ENCODE measurements at regions not wholly inside any gene's neighbourhood (a gene's known extent, or its start where the extent isn't known, plus 50 kb on each side); places are given as distances from the start of the nearest gene placed in this dataset.
A peak's percentile ranks its signal among the peaks of the same experiment; 100 is the strongest.

DNA sequence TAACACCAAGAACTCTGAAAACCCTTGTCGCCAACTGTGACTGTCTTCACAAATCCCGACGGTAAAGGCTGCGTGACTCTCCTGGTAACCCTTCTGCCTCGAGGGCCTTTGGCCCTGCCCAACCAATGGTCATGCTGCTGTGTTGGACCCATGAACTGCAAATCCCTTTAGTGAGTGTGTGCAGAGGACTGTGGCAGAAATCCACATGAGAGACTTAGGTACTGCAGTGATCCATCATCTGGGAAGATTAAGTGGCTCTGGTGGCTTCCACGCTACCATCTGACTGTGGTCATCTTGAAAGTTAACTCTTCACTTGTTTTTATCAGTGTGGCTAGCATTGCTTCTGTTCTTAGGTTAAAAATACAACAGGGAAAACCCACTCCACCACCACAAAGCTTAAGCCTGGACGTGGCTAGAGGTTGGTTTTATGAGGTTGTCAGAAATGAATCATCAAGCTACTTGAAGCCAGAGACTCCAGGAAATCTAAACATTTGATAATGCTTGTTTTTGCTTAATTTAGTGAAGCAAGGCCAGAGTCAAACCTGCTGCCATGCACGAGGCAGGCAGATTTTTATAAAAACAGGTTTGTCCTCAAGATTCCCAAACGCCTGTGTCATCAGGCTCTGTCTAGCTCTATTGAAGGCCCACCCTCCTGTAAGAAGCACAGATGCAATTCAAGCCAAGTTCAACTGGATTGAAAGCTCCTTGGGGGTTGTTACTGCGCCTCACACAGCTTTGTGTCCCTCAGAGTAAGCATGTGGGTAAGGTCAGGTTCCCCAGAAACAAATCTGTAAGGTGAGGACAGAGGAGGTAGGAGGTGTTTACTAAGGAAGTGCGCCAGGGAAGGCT is 52.7 kb upstream of the ERCC6L2 start:
- DNase-seq (ENCODE audit: low spot score), result peak; percentile 65

DNA sequence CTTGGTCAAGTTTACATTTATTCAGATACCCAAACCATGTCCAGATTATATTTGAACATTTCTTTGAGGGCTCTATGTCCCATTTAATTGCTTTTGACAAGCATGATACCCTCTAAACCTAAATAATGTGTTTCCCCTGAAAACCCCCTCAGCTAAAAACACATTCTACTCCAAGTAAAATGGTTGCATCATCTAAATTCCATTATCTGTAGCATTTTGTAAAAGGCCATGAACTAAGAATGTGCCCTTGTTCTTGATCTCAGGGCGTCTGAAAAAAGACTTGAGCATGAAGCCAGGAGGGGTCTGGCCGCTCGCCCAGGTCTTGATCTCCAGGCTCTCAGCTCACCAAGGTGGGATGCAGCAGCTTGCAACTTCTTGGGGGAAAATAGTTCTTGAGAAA is 53.5 kb upstream of the ERCC6L2 start:
- no peak for DNase-seq (ENCODE audit: low spot score)

DNA sequence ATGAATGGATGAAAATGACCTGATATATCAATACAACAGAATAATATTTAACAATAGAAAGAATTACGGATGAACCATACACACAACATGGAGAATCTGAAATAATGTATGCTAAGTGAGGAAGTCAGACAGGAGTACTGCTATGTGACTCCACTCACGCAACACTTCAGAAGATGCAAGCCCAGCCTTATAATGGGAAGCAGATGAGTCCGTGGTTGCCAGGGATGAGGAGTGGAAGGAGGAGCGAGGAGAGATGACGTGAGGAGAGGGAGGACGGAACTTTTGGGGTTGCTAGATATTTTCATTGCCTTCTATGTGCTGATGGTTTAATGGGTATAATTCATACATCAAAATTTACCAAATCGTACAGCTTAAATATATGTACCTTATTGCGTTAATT is 55.4 kb upstream of the ERCC6L2 start:
- DNase-seq (ENCODE audit: low spot score), result peak; percentile 72

- DNase-seq (ENCODE audit: low spot score), result no peak
Observed at GRCh38 chr9:95819636-95820035, 55.9 kb upstream of the ERCC6L2 start.

- DNase-seq (ENCODE audit: low spot score), result no peak
Observed at GRCh38 chr9:95817205-95817604, 58.3 kb upstream of the ERCC6L2 start.

DNA sequence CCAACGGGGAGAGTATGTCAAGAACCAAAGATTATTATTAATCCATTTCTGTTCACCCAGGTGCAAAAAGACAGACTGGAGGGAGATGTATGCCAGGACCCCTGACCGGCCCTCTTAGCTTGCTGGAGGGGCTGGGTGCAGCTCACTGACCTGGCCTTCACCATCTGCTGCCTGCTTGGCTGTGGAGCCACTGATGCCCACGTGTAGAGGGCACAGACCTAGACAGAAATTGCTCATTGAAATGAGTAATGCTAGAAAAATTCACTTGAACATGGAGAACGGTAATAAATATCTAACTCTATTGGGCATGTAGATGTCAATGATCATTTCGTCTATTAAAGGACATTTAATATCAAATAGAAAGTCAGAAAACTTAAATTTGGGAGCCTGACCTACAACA is 58.8 kb upstream of the ERCC6L2 start:
- DNase-seq (ENCODE audit: low spot score), result no peak

DNA sequence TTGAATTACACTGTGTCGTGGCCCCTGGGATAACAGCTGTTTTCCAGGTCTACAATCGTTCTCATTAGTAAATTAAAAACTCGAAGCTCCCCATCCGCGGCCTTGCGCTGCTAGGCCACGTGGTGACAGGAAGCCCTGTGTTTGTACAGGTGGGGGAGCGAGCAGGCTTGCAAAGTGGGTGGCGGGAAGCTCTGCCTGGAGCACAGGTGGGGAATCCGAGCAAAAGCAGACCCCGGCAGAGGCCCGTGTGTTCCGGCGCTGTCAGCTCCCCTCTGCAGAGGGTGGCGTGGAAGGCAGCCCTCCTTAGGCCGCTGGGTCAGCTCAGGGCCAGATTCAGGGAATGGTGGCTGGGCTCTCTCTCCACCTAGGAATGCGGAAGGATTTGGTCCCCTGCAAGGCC is 59.5 kb upstream of the ERCC6L2 start:
- no peak for DNase-seq (ENCODE audit: low spot score)

GRCh38 chr9:95815133-95815532 is 60.4 kb upstream of the ERCC6L2 start:
- DNase-seq (ENCODE audit: low spot score), result no peak

DNA sequence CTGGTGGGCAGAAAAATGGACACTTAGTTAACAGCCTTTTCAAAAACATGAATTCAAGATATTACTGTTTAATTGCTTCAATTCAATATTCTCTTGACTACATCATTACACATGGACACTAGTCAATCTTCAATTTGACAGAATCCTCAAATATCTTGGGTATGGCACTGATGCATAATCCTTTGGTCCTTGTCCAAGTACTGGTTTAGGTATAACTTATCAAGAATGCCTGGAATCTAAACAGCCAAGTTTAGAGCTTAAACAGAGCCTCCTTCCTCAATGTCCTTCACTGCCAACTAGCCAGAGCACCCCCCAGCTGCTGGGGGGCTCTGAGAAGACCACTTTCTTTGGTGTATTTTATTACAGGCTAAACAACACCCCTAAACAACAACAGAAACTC is 61.6 kb upstream of the ERCC6L2 start:
- DNase-seq (ENCODE audit: low spot score), result no peak

GRCh38 chr9:95810814-95811213 is 64.7 kb upstream of the ERCC6L2 start:
- DNase-seq (ENCODE audit: low spot score), result no peak

- no peak for DNase-seq (ENCODE audit: low spot score)
Observed at GRCh38 chr9:95810133-95810532, 65.4 kb upstream of the ERCC6L2 start.

- DNase-seq (ENCODE audit: low spot score), result no peak
Observed at GRCh38 chr9:95809686-95810085, 65.8 kb upstream of the ERCC6L2 start.

GRCh38 chr9:95808011-95808410 is 67.5 kb upstream of the ERCC6L2 start:
- DNase-seq (ENCODE audit: low spot score), result peak; percentile 21

- no peak for DNase-seq (ENCODE audit: low spot score)
Observed at GRCh38 chr9:95807326-95807947, 68.1 kb upstream of the ERCC6L2 start.

GRCh38 chr9:95803197-95803596 is 72.3 kb upstream of the ERCC6L2 start:
- no peak for DNase-seq (ENCODE audit: low spot score)

DNA sequence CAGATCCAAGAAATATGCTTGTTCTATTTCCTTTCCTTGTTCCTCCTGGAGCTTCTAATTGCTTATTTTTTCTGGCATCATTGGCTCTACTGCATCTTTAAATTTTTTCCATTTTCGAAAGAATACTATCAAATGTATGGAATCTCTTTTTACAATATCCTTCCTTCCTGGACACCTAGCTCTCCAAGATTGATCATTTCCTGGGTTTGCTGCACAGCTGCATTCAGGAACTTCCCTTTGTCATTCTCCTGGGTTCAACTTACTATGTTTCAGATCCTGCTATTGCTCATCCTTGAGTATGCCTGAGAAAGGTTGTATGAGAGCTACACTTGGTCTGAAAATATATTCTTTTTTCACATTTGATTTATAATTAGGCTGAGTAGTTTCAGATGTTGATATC is 73.7 kb upstream of the ERCC6L2 start:
- DNase-seq (ENCODE audit: low spot score), result no peak

- DNase-seq (ENCODE audit: low spot score), result no peak
Observed at GRCh38 chr9:95796029-95796428, 79.5 kb upstream of the ERCC6L2 start.

DNA sequence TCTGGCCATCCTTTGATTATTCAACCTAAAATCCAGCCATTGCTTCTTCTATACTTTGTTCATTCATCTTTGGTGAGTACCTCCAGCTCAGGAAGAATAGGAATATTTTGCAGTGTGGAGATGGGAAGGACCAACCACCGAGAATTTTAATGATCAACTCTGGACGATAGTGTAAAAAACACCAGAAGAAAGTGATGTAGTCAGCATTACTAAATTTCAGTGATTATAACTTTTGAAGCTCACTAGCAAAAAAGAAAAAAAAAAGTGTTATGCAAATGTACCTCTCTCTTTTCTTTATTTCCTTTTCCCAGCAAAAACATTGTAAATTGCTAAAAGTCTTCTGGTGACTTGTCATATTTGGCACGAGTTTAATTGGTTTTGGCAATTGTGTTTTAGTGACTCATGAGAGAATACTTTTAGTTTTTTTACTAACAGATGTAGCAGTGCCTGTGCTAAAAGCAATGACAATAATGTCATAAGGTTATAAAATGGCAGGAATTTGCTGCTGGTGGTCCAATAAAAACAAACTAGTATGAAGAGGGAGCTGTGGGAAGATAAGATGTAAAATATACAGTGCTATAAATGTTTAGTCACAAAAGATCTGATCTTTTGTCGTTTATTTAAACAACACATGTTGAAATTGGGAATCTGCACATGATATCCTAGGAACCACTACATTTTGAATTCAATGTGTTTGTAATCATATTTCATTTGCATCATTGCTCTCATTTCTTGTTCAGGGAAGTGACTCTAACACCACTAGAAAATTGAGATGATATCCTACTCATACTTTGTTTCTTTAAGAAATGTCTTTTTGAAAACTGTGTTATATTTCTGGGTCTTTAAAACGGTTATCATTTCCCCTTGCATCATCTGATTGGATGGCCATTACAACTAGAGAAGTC is 81.3 kb upstream of the ERCC6L2 start:
- DNase-seq (ENCODE audit: low spot score), result peak; percentile 76

- no peak for DNase-seq (ENCODE audit: low spot score)
Observed at GRCh38 chr9:95791695-95792094, 83.8 kb upstream of the ERCC6L2 start.

DNA sequence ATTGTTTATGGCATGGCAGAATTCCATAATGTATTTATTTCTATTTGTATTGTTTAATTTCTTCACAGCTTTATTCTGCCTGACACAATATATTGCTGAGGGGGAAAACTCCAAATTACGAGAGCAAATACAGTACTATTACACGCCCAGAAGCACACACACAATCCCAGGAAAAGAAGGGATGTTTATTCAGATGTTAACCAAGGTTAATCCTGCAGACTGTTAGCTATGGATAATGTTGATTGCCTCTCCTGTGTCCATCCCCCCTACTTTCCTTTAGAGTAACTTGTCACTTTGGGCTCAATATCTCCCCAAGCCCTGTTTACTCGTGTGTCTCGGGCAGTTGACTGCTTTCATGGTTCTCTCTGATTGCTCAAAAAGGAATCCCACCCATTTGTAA is 84.2 kb upstream of the ERCC6L2 start:
- no peak for DNase-seq (ENCODE audit: low spot score)

DNA sequence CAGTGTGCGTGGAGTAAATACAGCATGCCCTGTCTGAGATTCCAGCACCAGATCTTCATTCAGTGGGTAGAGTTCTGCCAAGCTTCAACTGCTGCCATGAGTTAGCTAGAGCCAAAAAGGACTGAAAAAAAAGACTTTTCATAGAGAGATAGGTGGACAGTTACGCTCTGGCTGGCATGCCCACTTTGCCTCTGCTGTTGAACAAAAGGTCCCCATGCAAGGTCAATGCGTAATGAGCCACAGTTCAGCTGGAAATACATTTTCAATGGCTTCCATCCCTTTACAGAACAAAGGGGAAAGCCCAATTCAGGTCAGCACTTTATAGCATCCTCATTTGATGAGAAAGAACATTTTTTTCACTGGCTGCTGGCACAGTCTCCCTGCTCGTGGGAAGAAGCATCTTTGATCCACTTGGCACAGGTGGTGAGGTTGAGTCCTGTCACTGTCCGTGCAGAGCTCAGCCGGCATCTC is 86.9 kb upstream of the ERCC6L2 start:
- DNase-seq (ENCODE audit: low spot score), result no peak

DNA sequence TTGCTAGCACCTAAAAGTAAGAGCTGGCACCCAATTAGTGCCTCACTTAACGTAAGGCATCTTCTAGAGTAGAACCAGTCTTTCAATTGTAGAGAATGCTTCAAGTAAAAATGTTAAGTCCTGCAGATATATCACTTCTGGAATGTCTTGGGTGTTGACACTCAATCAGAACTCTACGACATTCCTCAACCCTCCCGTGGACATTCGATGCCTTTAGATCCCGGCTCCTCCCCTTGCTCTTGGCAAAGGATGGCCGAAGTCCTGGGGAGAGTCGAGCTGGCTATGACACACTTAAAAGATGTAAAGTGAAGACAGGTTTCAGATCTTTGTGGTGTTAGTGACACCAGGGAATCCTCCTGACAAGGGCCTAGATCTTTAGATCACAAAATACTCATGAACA is 87.5 kb upstream of the ERCC6L2 start:
- DNase-seq (ENCODE audit: low spot score), result no peak

DNA sequence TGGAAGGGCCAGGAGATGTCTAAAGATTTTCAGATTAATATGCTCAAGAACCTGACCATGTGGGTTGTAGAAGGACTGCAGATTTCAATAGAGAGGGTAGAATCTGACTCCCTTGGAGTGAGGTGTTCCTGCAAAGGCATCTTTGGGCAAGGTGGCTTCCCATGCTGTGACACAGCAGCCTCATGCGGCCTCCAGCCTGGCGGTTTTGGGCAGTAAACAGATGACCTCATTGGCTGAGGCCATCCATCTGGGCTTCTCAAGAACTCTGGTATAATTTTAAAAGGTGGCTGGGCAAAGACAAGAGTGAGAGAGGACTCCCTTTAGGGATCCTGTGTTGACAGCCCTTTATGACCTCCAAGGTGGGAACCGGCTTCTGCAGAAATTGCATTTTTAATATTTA is 90.3 kb upstream of the ERCC6L2 start:
- no peak for DNase-seq (ENCODE audit: low spot score)

Data from AG08395 (cell line).